Gastroesophageal sphincter (tissue), 4 donors: ENCODE measurements at regions not wholly inside any gene's neighbourhood (a gene's known extent, or its start where the extent isn't known, plus 50 kb on each side); places are given as distances from the start of the nearest gene placed in this dataset.

Experiments used
- ATAC-seq: fragments of 150-250 bp; one replicate; pipeline ENCODE4 v1.9.1; 2016; ENCODE audit warnings: mild to moderate bottlenecking, moderate library complexity
- H3K27ac ChIP-seq, 4 donors: fragments of 200-600 bp; sonication (generic) in 3 of 4; 1 replicate in 3 of 4; 2 replicates in 1 of 4; pipeline ENCODE4 v1.5.1; 2016 to 2019
- H3K27me3 ChIP-seq: fragments of 200-600 bp; sonication (generic); one replicate; pipeline ENCODE4 v1.5.1; 2019
- H3K36me3 ChIP-seq, 2 donors: fragments of 200-600 bp; sonication (generic); one replicate each; pipeline ENCODE4 v1.5.1; 2019; ENCODE audit warnings: control low read depth in 1 of 2
- H3K4me1 ChIP-seq, 3 donors: fragments of 200-600 bp; sonication (generic); 1 replicate in 2 of 3; 2 replicates in 1 of 3; pipeline ENCODE4 v1.5.1; 2016 to 2019; ENCODE audit warnings: control low read depth in 2 of 3
- H3K4me3 ChIP-seq, 2 donors: fragments of 200-600 bp; sonication (generic); one replicate each; pipeline ENCODE4 v1.5.1; 2019; ENCODE audit warnings: mild to moderate bottlenecking in 1 of 2, moderate library complexity in 1 of 2
- H3K9me3 ChIP-seq, 3 donors: fragments of 200-600 bp; sonication (generic); one replicate each; pipeline ENCODE4 v1.5.1; 2017 to 2019; ENCODE audit warnings: control low read depth in 2 of 3
- CTCF ChIP-seq, 4 experiments: fragments of 200-600 bp in 2 of 4; fragments of 450-650 bp in 2 of 4; sonication (generic) in 1 of 4; IDR thresholded peaks; one replicate each; pipeline ENCODE4 v1.5.1; 2017 to 2019; ENCODE audit warnings: antibody characterized with exemption in 4 of 4, mild to moderate bottlenecking in 2 of 4, moderate library complexity in 2 of 4
- EP300 ChIP-seq: sonication (generic); formaldehyde crosslinking; IDR thresholded peaks from one replicate; pipeline ENCODE4 v1.6.1; 2017; ENCODE audit warnings: antibody characterized with exemption, mild to moderate bottlenecking
- POLR2A ChIP-seq, 2 donors: fragments of 450-650 bp; IDR thresholded peaks; one replicate each; pipeline ENCODE4 v1.6.1; 2017; ENCODE audit warnings: antibody characterized with exemption in 2 of 2, mild to moderate bottlenecking in 2 of 2, moderate library complexity in 1 of 2
- POLR2AphosphoS5 ChIP-seq: sonication (generic); formaldehyde crosslinking; IDR thresholded peaks from one replicate; pipeline ENCODE4 v1.6.1; 2017; ENCODE audit warnings: antibody characterized with exemption
- WGBS, 2 donors: methylation state at CpG; one replicate each; pipeline ENCODE4 v1.1.5; 2018; ENCODE audit warnings: low coverage in 1 of 2; 5-methylcytosine and 5-hydroxymethylcytosine counted together

DNA sequence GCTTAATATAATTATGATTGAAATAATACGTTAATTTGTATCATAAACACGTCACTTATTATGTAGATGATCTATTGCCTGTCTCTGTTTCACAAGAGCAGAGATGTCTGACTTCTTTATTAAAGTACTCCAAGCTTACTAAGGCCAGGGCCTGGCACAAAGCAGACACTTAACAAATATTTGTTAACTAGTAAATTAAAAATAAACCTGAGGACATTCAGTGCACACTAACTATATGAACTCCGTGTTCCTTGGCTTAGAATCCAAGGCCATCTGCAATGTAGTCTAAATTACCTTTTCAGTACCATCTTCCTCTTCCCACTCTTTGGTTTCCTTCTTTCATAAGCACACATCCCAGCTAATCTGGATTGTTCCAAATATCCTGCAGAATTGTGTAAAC lies 210.8 kb upstream of the SOX9 start:
- Histone ChIP-seq H3K27me3 (no peaks in the 10 kb centered on the region), H3K4me1 (no peaks in the 10 kb centered on the region), H3K36me3 (no peaks in the 10 kb centered on the region), H3K4me3 (no peak overlapping the region), H3K9me3 (no peaks in the 10 kb centered on the region), H3K27ac (no peak overlapping the region)
- no peak for ATAC-seq
- 57 to 77% methylated on average over 3 of the region's 3 CpGs for WGBS, 2 donors
- TF ChIP-seq CTCF (IDR thresholded peaks at IDR 0.05) (no peak), POLR2AphosphoS5 (no peak), EP300 (no peak), POLR2A (IDR thresholded peaks at IDR 0.05) (no peak)

- ATAC-seq, result no peak
- H3K9me3 ChIP-seq, result no peaks in the 10 kb centered on the region
- H3K4me1 ChIP-seq, result no peaks in the 10 kb centered on the region
- no peaks in the 10 kb centered on the region for H3K36me3 ChIP-seq
- H3K27ac ChIP-seq, result no peak overlapping the region
- H3K4me3 ChIP-seq, result no peak overlapping the region
- TF ChIP-seq POLR2A (IDR thresholded peaks at IDR 0.05) (no peak), POLR2AphosphoS5 (no peak), EP300 (no peak), CTCF (IDR thresholded peaks at IDR 0.05) (no peak)
- 76 to 79% methylated on average over 3 of the region's 3 CpGs for WGBS, 2 donors
- no peaks in the 10 kb centered on the region for H3K27me3 ChIP-seq
Observed at GRCh38 chr17:71914042-71914441, 206.8 kb upstream of the SOX9 start.

DNA sequence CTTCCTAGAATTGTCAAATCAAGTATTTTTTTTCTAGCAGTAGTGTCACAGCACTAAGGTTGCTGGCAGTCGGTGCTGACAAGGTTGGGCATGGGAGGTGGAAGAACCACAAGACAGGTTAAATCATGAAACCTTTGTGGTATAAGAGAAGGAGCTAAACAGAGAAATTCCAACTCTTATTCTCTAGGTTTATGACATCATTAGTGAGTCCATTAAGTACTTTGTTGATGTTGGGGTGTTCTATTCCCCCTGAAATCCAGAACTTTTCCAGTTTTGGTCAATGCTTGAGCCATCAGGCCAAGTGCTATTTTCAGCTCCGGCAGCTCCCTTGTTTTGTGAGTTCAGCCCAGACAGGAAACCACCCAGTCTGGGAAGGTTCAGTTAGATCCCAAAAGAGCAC lies 206.0 kb upstream of the SOX9 start:
- 67 to 100% methylated on average over 1 to 2 of the region's 2 CpGs for WGBS, 2 donors
- TF ChIP-seq POLR2AphosphoS5 (no peak), POLR2A (IDR thresholded peaks at IDR 0.05) (no peak), EP300 (no peak), CTCF (IDR thresholded peaks at IDR 0.05) (no peak)
- H3K9me3 ChIP-seq, result no peaks in the 10 kb centered on the region
- no peaks in the 10 kb centered on the region for H3K4me1 ChIP-seq
- H3K36me3 ChIP-seq, result no peaks in the 10 kb centered on the region
- no peak for ATAC-seq
- no peak overlapping the region for H3K27ac ChIP-seq
- H3K4me3 ChIP-seq, result no peak overlapping the region
- H3K27me3 ChIP-seq, result no peaks in the 10 kb centered on the region

DNA sequence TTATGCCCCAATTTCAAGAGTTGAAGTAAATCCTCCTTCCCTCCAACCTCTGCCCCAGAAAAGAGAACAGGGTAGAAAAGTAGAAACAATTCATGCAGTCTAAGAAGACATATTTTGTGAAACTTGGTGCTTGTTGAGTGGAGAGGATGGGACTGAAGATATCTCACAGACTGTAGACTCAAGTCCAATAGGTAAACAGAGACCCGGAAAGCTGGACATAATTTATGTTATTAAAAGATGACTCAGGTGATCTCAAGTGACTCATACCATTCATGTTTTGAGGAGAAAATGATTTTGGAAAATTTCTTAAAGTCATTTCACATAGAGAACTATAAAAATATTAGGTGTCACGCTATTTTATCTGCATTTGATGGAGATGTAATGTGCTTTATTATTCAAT lies 203.1 kb upstream of the SOX9 start:
- Histone ChIP-seq H3K9me3 (no peaks in the 10 kb centered on the region), H3K4me1 (no peaks in the 10 kb centered on the region), H3K27ac (no peak overlapping the region), H3K27me3 (no peaks in the 10 kb centered on the region), H3K4me3 (no peak overlapping the region), H3K36me3 (no peaks in the 10 kb centered on the region)
- 73 to 80% methylated on average over 2 of the region's 2 CpGs for WGBS, 2 donors
- no peak for ATAC-seq
- no peak for TF ChIP-seq POLR2AphosphoS5

GRCh38 chr17:71919186-71919585 lies 201.6 kb upstream of the SOX9 start:
- TF ChIP-seq POLR2A (IDR thresholded peaks at IDR 0.05), result no peak
- no peak for TF ChIP-seq POLR2AphosphoS5
- TF ChIP-seq EP300, result no peak
- no peak for TF ChIP-seq CTCF (IDR thresholded peaks at IDR 0.05)
- Histone ChIP-seq H3K27ac (no peak overlapping the region), H3K4me1 (no peaks in the 10 kb centered on the region), H3K27me3 (peaks cover 5% of the 10 kb centered on the region), H3K9me3 (no peaks in the 10 kb centered on the region), H3K36me3 (no peaks in the 10 kb centered on the region), H3K4me3 (no peak overlapping the region)
- WGBS, 2 donors, result 56 to 76% methylated on average over 2 of the region's 2 CpGs
- ATAC-seq, result no peak

GRCh38 chr17:71919896-71920295 lies 200.9 kb upstream of the SOX9 start:
- H3K4me3 ChIP-seq, result no peak overlapping the region
- no peak for ATAC-seq
- H3K27ac ChIP-seq, result no peak overlapping the region
- WGBS, 2 donors, result 73 to 88% methylated on average over 6 to 7 of the region's 7 CpGs
- no peaks in the 10 kb centered on the region for H3K9me3 ChIP-seq
- H3K27me3 ChIP-seq, result peaks cover 12% of the 10 kb centered on the region
- H3K4me1 ChIP-seq, result no peaks in the 10 kb centered on the region
- TF ChIP-seq POLR2AphosphoS5, result no peak
- no peak for TF ChIP-seq EP300
- no peak for TF ChIP-seq CTCF (IDR thresholded peaks at IDR 0.05)
- H3K36me3 ChIP-seq, result no peaks in the 10 kb centered on the region
